ENCODE measurements at regions not wholly inside any gene's neighbourhood (a gene's known extent, or its start where the extent isn't known, plus 50 kb on each side); places are given as distances from the start of the nearest gene placed in this dataset.

DNA sequence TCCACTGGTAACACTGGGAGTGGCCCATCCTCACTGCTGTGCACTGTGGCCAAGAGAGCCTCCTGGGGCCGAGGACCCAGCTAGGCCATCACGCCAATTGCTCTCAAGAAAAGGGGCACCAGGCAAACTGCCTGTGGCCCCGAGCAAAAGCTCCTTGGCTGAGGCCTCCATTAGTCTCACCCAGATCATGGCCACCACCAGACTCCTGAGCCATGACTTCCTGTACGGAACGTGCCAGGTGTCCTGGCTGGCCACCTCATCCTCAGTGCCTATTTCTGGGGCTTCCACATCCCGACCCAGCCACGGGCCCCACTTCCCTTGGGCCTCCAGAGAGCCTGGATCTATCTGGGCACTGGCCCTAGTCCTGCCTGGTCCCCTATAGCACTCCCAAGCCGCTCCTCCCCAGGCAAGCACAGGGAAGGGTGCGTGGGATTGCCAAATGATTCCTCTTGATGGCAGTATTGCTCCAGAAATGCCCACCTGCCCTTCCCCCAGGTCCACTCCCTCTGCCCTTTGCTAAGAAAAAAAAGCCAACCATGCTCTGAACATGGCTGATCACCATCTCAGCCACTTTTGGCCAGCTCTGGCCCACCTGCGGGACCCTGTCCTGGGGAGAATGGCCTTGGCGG lies 212.6 kb upstream of the AGTR2 start:
- Histone ChIP-seq H2BK5ac (ENCODE audit: low read depth, low read length, poor library complexity, severe bottlenecking) (no peak overlapping the region), H3K79me1 (ENCODE audit: low read depth in 1 of 2, low read length in 2 of 2) (no peaks in the 10 kb centered on the region), H3K4me3 (ENCODE audit: insufficient read depth, low read depth, low read length) (no peak overlapping the region), H3K9ac (ENCODE audit: low read depth, low read length) (no peak overlapping the region), H2BK15ac (ENCODE audit: low read depth, low read length) (no peak overlapping the region), H4K20me1 (ENCODE audit: insufficient read depth, low read length) (no peaks in the 10 kb centered on the region), H3K9me1 (ENCODE audit: insufficient read depth, low read length) (no peaks in the 10 kb centered on the region), H3K56ac (ENCODE audit: extremely low read depth, insufficient read depth, low read length) (no peak overlapping the region), H2AFZ (replicated peaks; ENCODE audit: low read length, poor library complexity) (no peak overlapping the region), H3K9me3 (ENCODE audit: control insufficient read depth, insufficient read depth, low read length) (peaks cover 1% of the 10 kb centered on the region; the same call in 1 of the 2 replicates), H3K14ac (replicated peaks; ENCODE audit: low read depth, low read length) (no peak overlapping the region), H4K5ac (ENCODE audit: low read depth, low read length) (no peak overlapping the region), H4K8ac (ENCODE audit: low read depth in 2 of 2, low read length in 2 of 2) (no peak overlapping the region), H4K91ac (ENCODE audit: insufficient read depth, low read depth, low read length) (no peak overlapping the region), H3K27me3 (ENCODE audit: control insufficient read depth, insufficient read depth, low read length) (peaks cover 20% of the 10 kb centered on the region), H2AK9ac (replicated peaks; ENCODE audit: low read depth, low read length, poor library complexity) (no peak overlapping the region), H2AK5ac (ENCODE audit: low read depth, low read length) (no peak overlapping the region), H3K4me2 (ENCODE audit: low read depth, low read length) (no peak overlapping the region), H3K4ac (ENCODE audit: low read depth, low read length) (no peak overlapping the region), H3K18ac (ENCODE audit: low read depth, low read length) (no peak overlapping the region), H2BK120ac (ENCODE audit: low read depth, low read length) (no peak overlapping the region), H3K23ac (ENCODE audit: low read depth, low read length) (no peak overlapping the region), H3K4me1 (ENCODE audit: control insufficient read depth, insufficient read depth, low read length) (no peaks in the 10 kb centered on the region), H3K36me3 (ENCODE audit: control insufficient read depth, insufficient read depth, low read length) (no peaks in the 10 kb centered on the region), H2BK20ac (ENCODE audit: low read depth, low read length) (no peak overlapping the region), H3K27ac (ENCODE audit: insufficient read depth, low read length) (no peak overlapping the region)
- DNase-seq (no peak), ATAC-seq (ENCODE audit: low read depth) (no peak)
- TF ChIP-seq POLR2A (IDR thresholded peaks at IDR 0.05; ENCODE audit: low read depth, low read length) (no peak), RAD21 (IDR thresholded peaks at IDR 0.05; ENCODE audit: low read length) (no peak), MAZ (IDR thresholded peaks at IDR 0.05; ENCODE audit: borderline replicate concordance, low read depth, low read length) (no peak), MXI1 (IDR thresholded peaks at IDR 0.05; ENCODE audit: borderline replicate concordance, low read depth, low read length) (no peak), CTCF (conservative IDR thresholded peaks at IDR 0.05; ENCODE audit: low read depth, low read length) (no peak), CEBPB (IDR thresholded peaks at IDR 0.05; ENCODE audit: low read depth, low read length) (no peak), CHD1 (IDR thresholded peaks at IDR 0.05; ENCODE audit: low read depth, low read length) (no peak), NFE2L2 (IDR thresholded peaks at IDR 0.05; ENCODE audit: low read depth, low read length) (no peak), MAFK (IDR thresholded peaks at IDR 0.05; ENCODE audit: low read depth, low read length) (no peak), BHLHE40 (IDR thresholded peaks at IDR 0.05; ENCODE audit: low read depth, low read length) (no peak), RCOR1 (IDR thresholded peaks at IDR 0.05; ENCODE audit: insufficient replicate concordance, low read length) (no peak)
- TF ChIP-seq, protein P1, sequence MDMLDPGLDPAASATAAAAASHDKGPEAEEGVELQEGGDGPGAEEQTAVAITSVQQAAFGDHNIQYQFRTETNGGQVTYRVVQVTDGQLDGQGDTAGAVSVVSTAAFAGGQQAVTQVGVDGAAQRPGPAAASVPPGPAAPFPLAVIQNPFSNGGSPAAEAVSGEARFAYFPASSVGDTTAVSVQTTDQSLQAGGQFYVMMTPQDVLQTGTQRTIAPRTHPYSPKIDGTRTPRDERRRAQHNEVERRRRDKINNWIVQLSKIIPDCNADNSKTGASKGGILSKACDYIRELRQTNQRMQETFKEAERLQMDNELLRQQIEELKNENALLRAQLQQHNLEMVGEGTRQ (IDR thresholded peaks at IDR 0.05; ENCODE audit: low read depth, low read length): no peak
- POLR2A ChIA-PET (ENCODE audit: unreplicated experiment): no interaction called here
- intact Hi-C loops (cut with micrococcal nuclease) (no loop called here), in situ Hi-C loops (cut with MboI; ENCODE audit: low sequenced_read_pairs) (no loop called here), dilution Hi-C loops (cut with HindIII; ENCODE audit: low sequenced_read_pairs, unreplicated experiment) (no loop called here)
- WGBS, 2 experiments (ENCODE audit: extremely low coverage in 2 of 2, insufficient read length in 1 of 2): 29% methylated on average over 1 of the region's 11 CpGs; no CpG with 5 or more reads in 1 of the 2 experiments
- no TSS peak for BruUV-seq (replicated peaks)
- CTCF ChIA-PET: no interaction called here
